ENCODE measurements at regions not wholly inside any gene's neighbourhood (a gene's known extent, or its start where the extent isn't known, plus 50 kb on each side); places are given as distances from the start of the nearest gene placed in this dataset.

GRCh38 chr5:6950860-6951259 lies 237.6 kb downstream of the TENT4A start:
- no peak overlapping the region for H3K4me3 ChIP-seq (ENCODE audit: extremely low read depth in 1 of 4, insufficient read depth in 2 of 4, low read depth in 3 of 4, low read length in 4 of 4)
- WGBS, 2 experiments (ENCODE audit: extremely low coverage in 1 of 2, insufficient coverage in 1 of 2, insufficient read length in 1 of 2, insufficient replicate concordance in 2 of 2, low coverage in 1 of 2, low lambda C conversion rate in 2 of 2, missing lambda C conversion rate in 1 of 2) = 69% methylated on average over 5 of the region's 5 CpGs; no CpG with 5 or more reads in 1 of the 2 experiments
- no peak overlapping the region for H2AK5ac ChIP-seq (ENCODE audit: low read depth, low read length)
- peak; percentile 31 to 45; a peak in 3 of 4 replicates for TF ChIP-seq RAD21 (IDR thresholded peaks at IDR 0.05 in 1 of 2, conservative IDR thresholded peaks at IDR 0.05 in 1 of 2; ENCODE audit: low read depth in 2 of 2, low read length in 2 of 2)
- no peak for TF ChIP-seq POLR2A (IDR thresholded peaks at IDR 0.05; ENCODE audit: control extremely low read depth in 1 of 2, low read depth in 2 of 2, low read length in 2 of 2)
- TF ChIP-seq ZNF274 (IDR thresholded peaks at IDR 0.05; ENCODE audit: borderline replicate concordance, extremely low read depth, low read length) = no peak
- TF ChIP-seq CTCF (IDR thresholded peaks at IDR 0.05; ENCODE audit: control extremely low read depth in 1 of 3, insufficient read depth in 1 of 3, low read depth in 1 of 3, low read length in 3 of 3) = peak in 2 of 3 experiments; percentile 3 to 30; a peak in 2 of 4 replicates
- no peak for FAIRE-seq
- no peak overlapping the region for H3K23ac ChIP-seq (ENCODE audit: insufficient read length)
- H3K56ac ChIP-seq (replicated peaks; ENCODE audit: insufficient read length, low read depth, low read length) = no peak overlapping the region
- H2AFZ ChIP-seq (ENCODE audit: low read length) = no peak overlapping the region
- H3K27me3 ChIP-seq (replicated peaks in 1 of 4; ENCODE audit: control insufficient read depth in 3 of 4, extremely low read depth in 1 of 4, insufficient read depth in 3 of 4, low read length in 3 of 4) = no peaks in the 10 kb centered on the region
- no peak overlapping the region for H3K9ac ChIP-seq (replicated peaks in 1 of 4; ENCODE audit: extremely low read depth in 1 of 4, low read depth in 3 of 4, low read length in 3 of 4)
- ChIA-PET POLR2A (ENCODE audit: partially characterized antibody) (no interaction called here), CTCF (ENCODE audit: partially characterized antibody) (interaction anchor here (0.7 to 1.7 kb wide), 6 partner anchors 10 to 905 kb away, joined by 3 to 4 read pairs (median 3); no protein-coding TSS in a partner anchor)
- no peak overlapping the region for H3K4ac ChIP-seq (replicated peaks; ENCODE audit: insufficient read length, low read depth, low read length)
- no peaks in the 10 kb centered on the region for H3K79me2 ChIP-seq (ENCODE audit: control insufficient read depth in 1 of 2, insufficient read depth in 2 of 2, low read length in 2 of 2)
- no peak overlapping the region for H2BK15ac ChIP-seq (ENCODE audit: low read length)
- H4K8ac ChIP-seq (ENCODE audit: extremely low read depth, insufficient read depth, low read length) = no peak overlapping the region
- H3K4me1 ChIP-seq (replicated peaks in 1 of 4; ENCODE audit: control insufficient read depth in 3 of 4, insufficient read depth in 4 of 4, low read length in 3 of 4) = no peaks in the 10 kb centered on the region
- no peaks in the 10 kb centered on the region for H3K79me1 ChIP-seq (ENCODE audit: low read depth, low read length)
- H2BK20ac ChIP-seq (ENCODE audit: low read length) = no peak overlapping the region
- H3K18ac ChIP-seq (ENCODE audit: extremely low read depth, low read length) = no peak overlapping the region
- no peak overlapping the region for H2BK120ac ChIP-seq (replicated peaks; ENCODE audit: low read depth, low read length)
- DNase-seq (ENCODE audit: low read depth in 1 of 2, low spot score in 2 of 2) = no peak
- H4K20me1 ChIP-seq (replicated peaks in 1 of 2; ENCODE audit: control insufficient read depth in 1 of 2, insufficient read depth in 2 of 2, low read length in 2 of 2) = no peaks in the 10 kb centered on the region
- H3K27ac ChIP-seq (ENCODE audit: low read depth, low read length) = no peak overlapping the region
- no peaks in the 10 kb centered on the region for H3K36me3 ChIP-seq (ENCODE audit: control insufficient read depth in 2 of 4, insufficient read depth in 4 of 4, low read length in 3 of 4)
- no peak overlapping the region for H2BK5ac ChIP-seq (ENCODE audit: low read depth, low read length)
- no peak overlapping the region for H3K14ac ChIP-seq (ENCODE audit: insufficient read length)
- H3K9me3 ChIP-seq (ENCODE audit: insufficient read depth in 2 of 2, low read depth in 1 of 2, low read length in 1 of 2) = no peaks in the 10 kb centered on the region
- H3K4me2 ChIP-seq (ENCODE audit: insufficient read depth in 1 of 2, low read depth in 2 of 2, low read length in 2 of 2) = no peak overlapping the region
- no peak overlapping the region for H2BK12ac ChIP-seq (ENCODE audit: low read depth, low read length)
- no peaks in the 10 kb centered on the region for H3K23me2 ChIP-seq (ENCODE audit: low read depth, low read length)
- no peak overlapping the region for H4K5ac ChIP-seq (ENCODE audit: insufficient read length, low read depth, low read length)
- no peak overlapping the region for H4K91ac ChIP-seq (replicated peaks; ENCODE audit: insufficient read length, low read length)

All from H1 (cell line).